NCI-H82 treated with DMSO at 0.1 percent for 48 hours (cell line): ENCODE measurements at regions not wholly inside any gene's neighbourhood (a gene's known extent, or its start where the extent isn't known, plus 50 kb on each side); places are given as distances from the start of the nearest gene placed in this dataset.
"Not testable (repeated sequence)": the region's sequence is repeated elsewhere in the genome, so short reads cannot be mapped to it uniquely, and the experiment has no call there.

Experiments used
- DNase-seq: peaks from one replicate; lab custom pipeline; 2025; ENCODE audit not compliant: unreplicated experiment; lab: John Stamatoyannopoulos, UW

- not testable (repeated sequence) for DNase-seq
Observed at GRCh38 chr4:102397056-102397455, 51.8 kb upstream of the SLC39A8 start.

- no peak for DNase-seq
Observed at GRCh38 chr4:102399021-102399420, 53.7 kb upstream of the SLC39A8 start.

GRCh38 chr4:102400898-102401297 lies 55.6 kb upstream of the SLC39A8 start:
- no peak for DNase-seq

- DNase-seq, result no peak
Observed at GRCh38 chr4:102402223-102402622, 56.9 kb upstream of the SLC39A8 start.

GRCh38 chr4:102403116-102403515 lies 57.8 kb upstream of the SLC39A8 start:
- no peak for DNase-seq

- DNase-seq, result peak; percentile 93
Observed at GRCh38 chr4:102404431-102404969, 59.2 kb upstream of the SLC39A8 start.

GRCh38 chr4:102405821-102406401 lies 60.6 kb upstream of the SLC39A8 start:
- DNase-seq, result peak; percentile 91

GRCh38 chr4:102410884-102411283 lies 65.6 kb upstream of the SLC39A8 start:
- DNase-seq, result not testable (repeated sequence)

- DNase-seq, result no peak
Observed at GRCh38 chr4:102411408-102411807, 66.1 kb upstream of the SLC39A8 start.

GRCh38 chr4:102416765-102417164 lies 71.5 kb upstream of the SLC39A8 start:
- no peak for DNase-seq

GRCh38 chr4:102420563-102421398 lies 75.5 kb upstream of the SLC39A8 start:
- DNase-seq, result no peak

- DNase-seq, result no peak
Observed at GRCh38 chr4:102422843-102423242, 77.6 kb upstream of the SLC39A8 start.

GRCh38 chr4:102423375-102423774 lies 77.8 kb upstream of the NFKB1 start:
- no peak for DNase-seq

GRCh38 chr4:102427371-102427998 lies 73.7 kb upstream of the NFKB1 start:
- no peak for DNase-seq

GRCh38 chr4:102428122-102428521 lies 73.0 kb upstream of the NFKB1 start:
- no peak for DNase-seq

- no peak for DNase-seq
Observed at GRCh38 chr4:102429553-102429952, 71.6 kb upstream of the NFKB1 start.

- DNase-seq, result no peak
Observed at GRCh38 chr4:102430461-102430910, 70.7 kb upstream of the NFKB1 start.

- DNase-seq, result no peak
Observed at GRCh38 chr4:102431608-102431961, 69.6 kb upstream of the NFKB1 start.

GRCh38 chr4:102437111-102437510 lies 64.0 kb upstream of the NFKB1 start:
- DNase-seq, result no peak

GRCh38 chr4:102438396-102439235 lies 62.5 kb upstream of the NFKB1 start:
- no peak for DNase-seq

GRCh38 chr4:102439236-102439614 lies 61.9 kb upstream of the NFKB1 start:
- DNase-seq, result no peak
